Psoas muscle (tissue), 7 donors: ENCODE measurements at regions not wholly inside any gene's neighbourhood (a gene's known extent, or its start where the extent isn't known, plus 50 kb on each side); places are given as distances from the start of the nearest gene placed in this dataset.

ENCODE experiments used
- ATAC-seq, 4 donors: fragments of 200-7000 bp; cut with Tn5 transposase; one replicate each; pipeline ENCODE4 v1.9.1; 2020; ENCODE audit warnings: moderate library complexity in 3 of 4, mild to moderate bottlenecking in 2 of 4
- DNase-seq, 2 donors: peaks; one replicate each; pipeline ENCODE4 v3.0.0-alpha.2; 2020
- H3K27ac ChIP-seq: fragments of 200-600 bp; one replicate; pipeline ENCODE4 v1.8.0; 2022
- H3K27me3 ChIP-seq, 3 donors: fragments of 200-600 bp in 1 of 3; one replicate each; pipeline versions ENCODE4 v1.6.1 to v1.8.0; 2013 to 2022; ENCODE audit warnings: low read length in 2 of 3, mild to moderate bottlenecking in 2 of 3, moderate library complexity in 1 of 3; ENCODE audit not compliant: insufficient read depth in 3 of 3
- H3K36me3 ChIP-seq, 2 donors: fragments of 200-600 bp in 1 of 2; one replicate each; pipeline versions ENCODE4 v1.6.1 to v1.8.0; 2013 to 2022; ENCODE audit warnings: low read depth in 1 of 2, mild to moderate bottlenecking in 1 of 2, moderate library complexity in 1 of 2; ENCODE audit not compliant: insufficient read depth in 1 of 2
- H3K4me1 ChIP-seq: fragments of 200-600 bp; one replicate; pipeline ENCODE4 v1.8.0; 2022
- H3K4me3 ChIP-seq: fragments of 200-600 bp; one replicate; pipeline ENCODE4 v1.8.0; 2022; ENCODE audit warnings: mild to moderate bottlenecking
- H3K9me3 ChIP-seq: fragments of 200-600 bp; one replicate; pipeline ENCODE4 v1.8.0; 2022
- CTCF ChIP-seq: fragments of 200-600 bp; IDR thresholded peaks from one replicate; pipeline ENCODE4 v1.8.0; 2022; ENCODE audit warnings: antibody characterized with exemption
- WGBS, 3 donors: extraction: QIAGEN DNeasy Blood & Tissue Kit; methylation state at CpG; one replicate each; pipeline versions ENCODE4 v1.1.6 to v1.1.7; 2013; 5-methylcytosine and 5-hydroxymethylcytosine counted together
- intact Hi-C, 2 donors: fragments of 100-400 bp; cut with DNase I; formaldehyde crosslinking; loops; one replicate each; pipeline versions ENCODE4 v1.11.0 to v1.14.2; 2022
- donor health status: healthy with polysubstance abuse.
- donor health status: DM: no; HTN: no; CAD: no; lungs with moderate emphysema.
- donor health status: Bipolar disorder and iron deficiency.
- donor health status: healthy.
- donor health status: DM: yes; HTN: yes; CAD: no.
- donor health status: DM: no; HTN: no; CAD: no.
- donor health status: DM: yes; HTN: yes; CAD: no.

- no peak overlapping the region for H3K4me3 ChIP-seq
- H3K27ac ChIP-seq = no peak overlapping the region
- no peak for TF ChIP-seq CTCF
- DNase-seq (no peak), ATAC-seq (no peak)
- H3K4me1 ChIP-seq = no peaks in the 10 kb centered on the region
- no peaks in the 10 kb centered on the region for H3K27me3 ChIP-seq
- WGBS, 3 donors = 95 to 96% (median 96%) methylated on average over 2 of the region's 2 CpGs
- intact Hi-C loops = no loop called here
- no peaks in the 10 kb centered on the region for H3K9me3 ChIP-seq
- H3K36me3 ChIP-seq = no peaks in the 10 kb centered on the region
These were observed 650.9 kb upstream of the ANKRD30A start for GRCh38 chr10:36474456-36474855.

GRCh38 chr10:36473122-36473521, 652.3 kb upstream of the ANKRD30A start:
- Histone ChIP-seq H3K36me3 (no peaks in the 10 kb centered on the region), H3K9me3 (no peaks in the 10 kb centered on the region), H3K4me3 (no peak overlapping the region), H3K27ac (no peak overlapping the region), H3K27me3 (no peaks in the 10 kb centered on the region), H3K4me1 (no peaks in the 10 kb centered on the region)
- intact Hi-C loops = no loop called here
- no peak for TF ChIP-seq CTCF
- DNase-seq (no peak), ATAC-seq (no peak)
- 90 to 98% (median 93%) methylated on average over 4 of the region's 4 CpGs for WGBS, 3 donors

- no peak for ATAC-seq
- no peak for TF ChIP-seq CTCF
- no peaks in the 10 kb centered on the region for H3K9me3 ChIP-seq
- WGBS, 3 donors = 90 to 96% (median 90%) methylated on average over 2 of the region's 2 CpGs
- no peak overlapping the region for H3K27ac ChIP-seq
- H3K4me1 ChIP-seq = no peaks in the 10 kb centered on the region
- H3K4me3 ChIP-seq = no peak overlapping the region
- intact Hi-C loops = no loop called here
- no peak for DNase-seq
- H3K36me3 ChIP-seq = no peaks in the 10 kb centered on the region
- H3K27me3 ChIP-seq = no peaks in the 10 kb centered on the region
These were observed 655.8 kb upstream of the ANKRD30A start for GRCh38 chr10:36469585-36469984.

GRCh38 chr10:36468620-36469019, 656.8 kb upstream of the ANKRD30A start:
- no peak overlapping the region for H3K4me3 ChIP-seq
- DNase-seq (no peak), ATAC-seq (no peak)
- no peaks in the 10 kb centered on the region for H3K4me1 ChIP-seq
- 77 to 91% (median 83%) methylated on average over 3 of the region's 3 CpGs for WGBS, 3 donors
- no peak for TF ChIP-seq CTCF
- H3K27ac ChIP-seq = no peak overlapping the region
- no peaks in the 10 kb centered on the region for H3K27me3 ChIP-seq
- H3K9me3 ChIP-seq = no peaks in the 10 kb centered on the region
- no peaks in the 10 kb centered on the region for H3K36me3 ChIP-seq
- intact Hi-C loops = no loop called here

- Histone ChIP-seq H3K27me3 (no peaks in the 10 kb centered on the region), H3K4me1 (no peaks in the 10 kb centered on the region), H3K27ac (no peak overlapping the region), H3K4me3 (no peak overlapping the region), H3K9me3 (no peaks in the 10 kb centered on the region), H3K36me3 (no peaks in the 10 kb centered on the region)
- TF ChIP-seq CTCF = no peak
- intact Hi-C loops = no loop called here
- no peak for ATAC-seq
- DNase-seq = no peak
- 75 to 87% (median 80%) methylated on average over 3 of the region's 3 CpGs for WGBS, 3 donors
These were observed 659.6 kb upstream of the ANKRD30A start for GRCh38 chr10:36465604-36466379.
